ENCODE measurements at regions not wholly inside any gene's neighbourhood (a gene's known extent, or its start where the extent isn't known, plus 50 kb on each side); places are given as distances from the start of the nearest gene placed in this dataset.
A peak's percentile ranks its signal among the peaks of the same experiment; 100 is the strongest.

DNA sequence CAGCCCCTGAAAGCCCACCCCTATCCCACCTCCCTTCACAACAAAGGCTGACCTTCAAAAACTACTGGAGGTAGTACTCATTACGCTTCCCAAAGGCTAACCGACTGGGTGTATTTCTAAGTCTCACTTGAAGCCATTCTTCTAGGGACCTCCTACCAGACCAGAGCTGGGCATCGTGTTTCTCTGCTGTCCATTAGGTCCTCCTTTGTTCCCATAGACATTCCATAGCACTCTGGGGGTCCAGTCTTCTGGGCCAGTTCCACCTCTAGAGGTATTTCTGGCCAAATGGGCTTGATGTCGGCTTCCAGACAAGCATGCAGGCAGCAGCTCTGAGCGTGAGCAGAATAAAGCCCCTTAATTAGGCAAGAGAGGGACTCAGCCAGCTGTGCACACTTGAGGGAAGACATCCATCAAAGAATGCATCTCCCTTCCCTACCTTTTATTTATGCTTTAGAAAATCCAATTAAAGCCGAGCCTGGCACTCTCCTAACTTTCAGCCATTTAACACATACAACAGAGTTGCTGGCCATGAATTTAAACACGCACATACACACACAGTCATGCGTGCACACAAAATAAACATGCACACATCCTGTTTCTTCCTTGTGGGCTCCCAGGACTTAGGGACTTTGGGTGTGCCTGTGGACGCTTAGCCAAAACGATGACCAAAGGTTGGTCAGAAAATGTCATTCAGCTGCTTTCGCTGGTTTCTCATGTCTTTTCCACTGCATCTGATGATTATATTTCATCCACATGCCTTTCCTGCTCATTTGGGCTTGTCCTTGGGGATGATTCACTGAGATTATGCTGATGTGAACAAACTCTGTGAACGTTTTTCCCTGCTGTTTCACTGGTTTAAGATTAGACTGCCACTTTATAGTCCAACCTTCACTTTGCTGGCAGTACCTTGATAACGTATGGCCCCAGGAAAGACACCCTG lies 362.0 kb upstream of the NFE2L3 start:
- H3K27me3 ChIP-seq (replicated peaks) = no peaks in the 10 kb centered on the region
- TF ChIP-seq, protein P1, sequence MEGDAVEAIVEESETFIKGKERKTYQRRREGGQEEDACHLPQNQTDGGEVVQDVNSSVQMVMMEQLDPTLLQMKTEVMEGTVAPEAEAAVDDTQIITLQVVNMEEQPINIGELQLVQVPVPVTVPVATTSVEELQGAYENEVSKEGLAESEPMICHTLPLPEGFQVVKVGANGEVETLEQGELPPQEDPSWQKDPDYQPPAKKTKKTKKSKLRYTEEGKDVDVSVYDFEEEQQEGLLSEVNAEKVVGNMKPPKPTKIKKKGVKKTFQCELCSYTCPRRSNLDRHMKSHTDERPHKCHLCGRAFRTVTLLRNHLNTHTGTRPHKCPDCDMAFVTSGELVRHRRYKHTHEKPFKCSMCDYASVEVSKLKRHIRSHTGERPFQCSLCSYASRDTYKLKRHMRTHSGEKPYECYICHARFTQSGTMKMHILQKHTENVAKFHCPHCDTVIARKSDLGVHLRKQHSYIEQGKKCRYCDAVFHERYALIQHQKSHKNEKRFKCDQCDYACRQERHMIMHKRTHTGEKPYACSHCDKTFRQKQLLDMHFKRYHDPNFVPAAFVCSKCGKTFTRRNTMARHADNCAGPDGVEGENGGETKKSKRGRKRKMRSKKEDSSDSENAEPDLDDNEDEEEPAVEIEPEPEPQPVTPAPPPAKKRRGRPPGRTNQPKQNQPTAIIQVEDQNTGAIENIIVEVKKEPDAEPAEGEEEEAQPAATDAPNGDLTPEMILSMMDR (IDR thresholded peaks at IDR 0.05; ENCODE audit: low read depth, low read length, missing control alignments) = no peak
- H3K4me3 ChIP-seq (ENCODE audit: low read depth, low read length) = no peak overlapping the region
- in situ Hi-C loops (cut with HindIII; ENCODE audit: low pct_ligation_motif_present, low sequenced_read_pairs) = no loop called here
- H3K27ac ChIP-seq = no peak overlapping the region
- no peaks in the 10 kb centered on the region for H3K36me3 ChIP-seq (replicated peaks)
- DNase-seq = peak; percentile 28

DNA sequence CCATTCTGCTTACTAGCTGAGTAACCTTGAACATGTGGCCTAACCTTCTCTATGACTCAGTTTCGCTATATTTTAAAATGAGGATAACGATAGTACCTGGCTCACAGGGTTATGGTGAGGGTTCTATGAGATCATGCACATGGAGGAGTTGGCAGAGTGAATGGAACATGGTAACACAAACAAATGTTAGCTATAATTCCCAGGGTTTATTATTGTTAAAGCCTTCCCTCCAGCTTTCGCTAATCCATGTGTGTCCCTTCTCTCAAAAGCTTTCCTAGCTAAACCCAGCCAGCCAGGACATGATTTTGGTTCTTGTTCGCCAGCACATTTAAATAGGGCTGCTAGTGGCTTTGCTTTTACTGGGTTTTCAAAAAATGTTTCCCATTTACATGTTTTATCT lies 361.0 kb upstream of the NFE2L3 start:
- in situ Hi-C loops (cut with HindIII; ENCODE audit: low pct_ligation_motif_present, low sequenced_read_pairs) = no loop called here
- DNase-seq = no peak
- no peaks in the 10 kb centered on the region for H3K36me3 ChIP-seq (replicated peaks)
- no peak overlapping the region for H3K4me3 ChIP-seq (ENCODE audit: low read depth, low read length)
- H3K27me3 ChIP-seq (replicated peaks) = no peaks in the 10 kb centered on the region
- TF ChIP-seq, protein P1 (IDR thresholded peaks at IDR 0.05; ENCODE audit: low read depth, low read length, missing control alignments) = no peak
- H3K27ac ChIP-seq = no peak overlapping the region

DNA sequence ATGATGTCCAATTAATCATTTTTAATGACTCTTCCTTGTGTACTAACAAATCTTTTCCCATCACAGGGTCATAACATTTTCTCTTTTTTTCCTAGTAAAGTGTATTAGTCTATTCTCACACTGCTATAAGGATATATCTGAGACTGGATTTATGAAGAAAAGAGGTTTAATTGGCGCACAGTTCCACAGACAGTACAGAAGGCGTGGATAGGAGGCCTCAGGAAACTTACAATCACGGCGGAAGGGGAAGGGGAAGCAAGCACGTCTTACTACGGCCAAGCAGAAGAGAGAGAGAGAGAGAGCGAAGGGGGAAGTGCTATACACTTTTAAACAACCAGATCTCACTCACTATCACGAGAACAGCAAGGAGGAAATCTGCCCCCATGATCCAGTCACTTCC lies 359.4 kb upstream of the NFE2L3 start:
- in situ Hi-C loops (cut with HindIII; ENCODE audit: low pct_ligation_motif_present, low sequenced_read_pairs) = no loop called here

DNA sequence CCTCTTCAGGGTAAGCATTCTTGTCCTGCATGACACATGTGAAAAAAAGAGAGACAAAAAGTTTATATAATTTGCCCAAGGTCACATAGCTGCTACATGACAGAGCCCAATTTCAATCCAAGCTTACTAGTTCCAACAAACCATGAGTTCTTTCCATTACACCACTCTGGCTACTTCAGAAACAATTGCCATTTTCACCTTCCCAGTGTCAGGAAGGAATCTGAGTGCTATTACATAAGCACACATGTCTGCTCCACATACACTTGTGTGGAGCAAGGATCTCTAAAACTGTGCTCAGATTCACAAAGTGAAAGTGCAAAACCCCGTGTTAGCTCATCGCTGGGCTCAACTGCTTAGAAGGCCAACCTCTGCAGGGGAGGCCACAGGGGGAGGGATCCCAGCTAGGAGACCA lies 356.2 kb upstream of the NFE2L3 start:
- peak; percentile 30 for DNase-seq
- Histone ChIP-seq H3K36me3 (replicated peaks) (no peaks in the 10 kb centered on the region), H3K4me3 (ENCODE audit: low read depth, low read length) (no peak overlapping the region), H3K27ac (no peak overlapping the region), H3K27me3 (replicated peaks) (no peaks in the 10 kb centered on the region)
- TF ChIP-seq, protein P1 (IDR thresholded peaks at IDR 0.05; ENCODE audit: low read depth, low read length, missing control alignments) = no peak
- in situ Hi-C loops (cut with HindIII; ENCODE audit: low pct_ligation_motif_present, low sequenced_read_pairs) = no loop called here

More for the DNA sequence above, 359.4 kb upstream of the NFE2L3 start:
- no peak for DNase-seq
- no peak overlapping the region for H3K27ac ChIP-seq
- no peaks in the 10 kb centered on the region for H3K27me3 ChIP-seq (replicated peaks)
- TF ChIP-seq, protein P1 (IDR thresholded peaks at IDR 0.05; ENCODE audit: low read depth, low read length, missing control alignments) = no peak
- no peak overlapping the region for H3K4me3 ChIP-seq (ENCODE audit: low read depth, low read length)
- H3K36me3 ChIP-seq (replicated peaks) = no peaks in the 10 kb centered on the region

DNA sequence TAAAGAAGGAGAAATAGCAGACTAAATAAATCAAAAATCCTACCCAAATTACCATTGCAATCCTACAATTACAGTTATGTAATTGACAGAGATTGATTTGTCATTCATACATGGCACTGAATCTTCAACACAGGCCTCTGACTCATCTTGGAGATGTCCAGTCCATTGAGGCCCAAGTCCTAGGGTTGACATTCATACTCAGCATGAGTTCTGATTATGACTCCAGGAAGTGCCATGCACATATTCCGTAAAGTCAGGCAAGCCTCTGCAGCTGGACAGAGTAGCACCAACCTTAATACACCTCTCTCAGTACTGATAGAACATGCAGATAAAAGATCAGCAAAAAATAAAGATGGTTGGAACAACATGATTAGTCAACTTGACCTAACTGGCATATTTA lies 353.7 kb upstream of the NFE2L3 start:
- Histone ChIP-seq H3K27ac (no peak overlapping the region), H3K27me3 (replicated peaks) (no peaks in the 10 kb centered on the region), H3K4me3 (ENCODE audit: low read depth, low read length) (no peak overlapping the region), H3K36me3 (replicated peaks) (no peaks in the 10 kb centered on the region)
- TF ChIP-seq, protein P1 (IDR thresholded peaks at IDR 0.05; ENCODE audit: low read depth, low read length, missing control alignments) = no peak
- in situ Hi-C loops (cut with HindIII; ENCODE audit: low pct_ligation_motif_present, low sequenced_read_pairs) = no loop called here
- DNase-seq = no peak

Measured in brain microvascular endothelial cell (primary cell).